ENCODE measurements at regions not wholly inside any gene's neighbourhood (a gene's known extent, or its start where the extent isn't known, plus 50 kb on each side); places are given as distances from the start of the nearest gene placed in this dataset.
"Not testable (repeated sequence)": the region's sequence is repeated elsewhere in the genome, so short reads cannot be mapped to it uniquely, and the experiment has no call there.

DNA sequence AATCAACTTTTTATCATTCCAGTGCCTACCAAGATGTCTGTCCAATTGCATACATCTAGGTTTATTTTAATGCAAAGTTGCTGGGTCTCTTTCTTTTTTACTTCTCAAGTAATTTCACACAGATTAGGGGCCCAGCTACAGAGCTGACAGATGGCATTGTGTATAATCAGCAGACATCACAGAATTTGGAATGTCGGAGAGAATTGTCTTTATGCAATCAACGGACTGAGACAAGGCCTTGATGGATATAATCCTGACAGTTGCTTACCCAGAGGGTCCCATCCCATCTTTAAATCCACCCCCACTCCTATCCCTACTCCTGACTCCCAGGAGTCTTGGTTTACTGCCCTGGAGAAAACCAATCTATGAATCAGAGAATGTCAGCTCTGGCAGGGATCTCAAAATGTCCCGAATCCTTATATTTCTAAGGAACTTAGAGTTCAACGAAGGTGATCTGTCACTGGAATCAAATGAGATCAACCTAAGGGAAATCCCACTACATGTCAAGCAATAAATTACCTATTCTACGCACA is 142.0 kb downstream of the LRATD1 start:
- H3K27me3 Mint-ChIP-seq, result no peaks in the 10 kb centered on the region

DNA sequence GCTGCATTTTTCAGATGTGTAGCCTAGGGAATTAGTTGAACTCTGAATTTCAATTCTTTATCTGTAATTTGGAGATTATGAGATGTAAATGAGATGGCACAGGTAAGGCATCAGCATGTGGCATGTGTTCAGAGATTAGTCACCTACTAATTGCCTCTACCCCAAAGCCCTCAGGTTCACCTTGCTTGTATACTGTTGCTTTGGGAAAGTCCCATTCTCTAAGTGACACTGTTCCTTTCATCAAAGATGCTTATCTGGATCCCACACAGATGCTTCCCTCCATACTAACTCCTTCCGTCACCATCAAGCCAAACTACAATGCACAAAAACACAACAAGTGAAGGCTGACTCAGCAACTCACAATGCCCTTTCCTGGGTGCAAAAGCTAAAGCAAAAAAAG is 143.7 kb downstream of the LRATD1 start:
- H3K4me1 Mint-ChIP-seq (ENCODE audit: low read depth), result no peaks in the 10 kb centered on the region
- H3K27ac Mint-ChIP-seq, result no peak overlapping the region
- no peaks in the 10 kb centered on the region for H3K36me3 Mint-ChIP-seq

More for the DNA sequence above, 142.0 kb downstream of the LRATD1 start:
- Mint-ChIP-seq H3K4me3 (no peak overlapping the region), H3K4me1 (ENCODE audit: low read depth) (no peaks in the 10 kb centered on the region), H3K9me3 (ENCODE audit: low read depth) (no peaks in the 10 kb centered on the region), H3K27ac (no peak overlapping the region), H3K36me3 (no peaks in the 10 kb centered on the region)

GRCh38 chr2:14778015-14778414 is 145.5 kb downstream of the LRATD1 start:
- Mint-ChIP-seq H3K27me3 (no peaks in the 10 kb centered on the region), H3K36me3 (no peaks in the 10 kb centered on the region), H3K4me3 (no peak overlapping the region), H3K9me3 (ENCODE audit: low read depth) (peaks cover 18% of the 10 kb centered on the region), H3K27ac (no peak overlapping the region), H3K4me1 (ENCODE audit: low read depth) (no peaks in the 10 kb centered on the region)

More for the DNA sequence above, 143.7 kb downstream of the LRATD1 start:
- Mint-ChIP-seq H3K9me3 (ENCODE audit: low read depth) (peaks cover 3% of the 10 kb centered on the region), H3K27me3 (no peaks in the 10 kb centered on the region), H3K4me3 (no peak overlapping the region)

DNA sequence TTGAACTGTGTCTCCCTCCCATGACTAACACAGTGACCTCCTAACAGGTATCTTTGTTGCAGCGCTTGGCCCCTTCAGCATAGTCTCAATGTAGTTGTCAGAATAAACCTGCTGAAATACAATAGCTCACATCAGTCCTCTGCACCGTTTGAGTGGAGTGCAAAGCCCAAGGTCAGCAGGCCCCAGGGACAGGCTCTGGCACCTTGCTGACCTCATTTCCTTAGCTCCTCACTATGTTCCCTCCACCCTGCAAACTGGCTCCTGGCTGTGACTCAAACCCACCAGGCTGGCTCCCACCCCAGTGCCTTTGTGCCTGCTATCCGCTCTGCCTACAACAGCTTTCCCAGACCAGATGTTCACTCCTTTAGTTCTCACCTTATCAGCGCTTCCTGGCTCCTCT is 146.7 kb downstream of the LRATD1 start:
- Mint-ChIP-seq H3K4me3 (no peak overlapping the region), H3K9me3 (ENCODE audit: low read depth) (peaks cover 18% of the 10 kb centered on the region), H3K4me1 (ENCODE audit: low read depth) (no peaks in the 10 kb centered on the region), H3K27me3 (no peaks in the 10 kb centered on the region), H3K27ac (no peak overlapping the region), H3K36me3 (no peaks in the 10 kb centered on the region)

DNA sequence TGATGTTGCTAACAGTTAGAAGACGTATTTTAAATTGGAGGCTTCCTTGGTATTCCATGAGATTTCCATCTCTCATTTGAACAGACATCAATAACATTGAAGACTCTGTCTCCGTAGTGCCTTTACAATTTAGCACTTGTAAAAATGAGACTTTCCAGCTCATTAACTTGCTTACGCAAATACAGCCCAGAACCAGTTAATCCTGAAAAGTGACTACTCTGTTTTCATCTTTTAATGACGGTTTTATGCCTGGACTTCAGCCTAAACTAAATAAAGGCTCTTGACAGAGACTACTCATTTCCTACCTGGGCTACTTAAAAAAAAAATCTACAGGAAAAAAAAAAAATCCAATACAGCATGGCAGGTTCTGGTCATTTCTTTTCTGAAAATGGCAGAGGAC is 148.6 kb downstream of the LRATD1 start:
- H3K4me3 Mint-ChIP-seq, result no peak overlapping the region
- H3K9me3 Mint-ChIP-seq (ENCODE audit: low read depth), result peaks cover 18% of the 10 kb centered on the region
- no peaks in the 10 kb centered on the region for H3K27me3 Mint-ChIP-seq

GRCh38 chr2:14788814-14789213 is 156.3 kb downstream of the LRATD1 start:
- H3K4me1 Mint-ChIP-seq (ENCODE audit: low read depth); H3K4me3 Mint-ChIP-seq; H3K27me3 Mint-ChIP-seq; H3K27ac Mint-ChIP-seq; H3K36me3 Mint-ChIP-seq: not testable (repeated sequence)
- H3K9me3 Mint-ChIP-seq (ENCODE audit: low read depth), result peaks cover 12% of the 10 kb centered on the region

More for the DNA sequence above, 148.6 kb downstream of the LRATD1 start:
- Mint-ChIP-seq H3K4me1 (ENCODE audit: low read depth) (no peaks in the 10 kb centered on the region), H3K27ac (no peak overlapping the region), H3K36me3 (no peaks in the 10 kb centered on the region)

- H3K36me3 Mint-ChIP-seq, result peaks cover 2% of the 10 kb centered on the region
- no peak overlapping the region for H3K4me3 Mint-ChIP-seq
- H3K4me1 Mint-ChIP-seq (ENCODE audit: low read depth), result no peaks in the 10 kb centered on the region
- H3K9me3 Mint-ChIP-seq (ENCODE audit: low read depth), result peaks cover 12% of the 10 kb centered on the region
- H3K27ac Mint-ChIP-seq, result no peak overlapping the region
- no peaks in the 10 kb centered on the region for H3K27me3 Mint-ChIP-seq
These were observed 157.6 kb downstream of the LRATD1 start for GRCh38 chr2:14790041-14790640.

GRCh38 chr2:14803994-14804393 is 171.5 kb downstream of the LRATD1 start:
- Mint-ChIP-seq H3K9me3 (ENCODE audit: low read depth) (peaks cover 3% of the 10 kb centered on the region), H3K36me3 (no peaks in the 10 kb centered on the region), H3K27me3 (peaks cover 1% of the 10 kb centered on the region), H3K4me1 (ENCODE audit: low read depth) (no peaks in the 10 kb centered on the region), H3K4me3 (no peak overlapping the region), H3K27ac (no peak overlapping the region)

- no peaks in the 10 kb centered on the region for H3K4me1 Mint-ChIP-seq (ENCODE audit: low read depth)
- peaks cover 1% of the 10 kb centered on the region for H3K27me3 Mint-ChIP-seq
- no peak overlapping the region for H3K4me3 Mint-ChIP-seq
- H3K9me3 Mint-ChIP-seq (ENCODE audit: low read depth), result peaks cover 3% of the 10 kb centered on the region
- no peak overlapping the region for H3K27ac Mint-ChIP-seq
- H3K36me3 Mint-ChIP-seq, result no peaks in the 10 kb centered on the region
These were observed 172.4 kb downstream of the LRATD1 start for GRCh38 chr2:14804902-14805301.

- Mint-ChIP-seq H3K4me3 (no peak overlapping the region), H3K36me3 (no peaks in the 10 kb centered on the region), H3K27me3 (peaks cover 1% of the 10 kb centered on the region), H3K9me3 (ENCODE audit: low read depth) (peaks cover 3% of the 10 kb centered on the region), H3K4me1 (ENCODE audit: low read depth) (no peaks in the 10 kb centered on the region), H3K27ac (no peak overlapping the region)
These were observed 174.1 kb downstream of the LRATD1 start for GRCh38 chr2:14806613-14807012.

- Mint-ChIP-seq H3K4me1 (ENCODE audit: low read depth) (no peaks in the 10 kb centered on the region), H3K4me3 (no peak overlapping the region), H3K9me3 (ENCODE audit: low read depth) (peaks cover 10% of the 10 kb centered on the region), H3K27me3 (peaks cover 2% of the 10 kb centered on the region), H3K36me3 (no peaks in the 10 kb centered on the region), H3K27ac (no peak overlapping the region)
These were observed 182.7 kb downstream of the LRATD1 start for GRCh38 chr2:14815201-14815600.

GRCh38 chr2:14816069-14817060 is 183.8 kb downstream of the LRATD1 start:
- Mint-ChIP-seq H3K4me3 (no peak overlapping the region), H3K9me3 (ENCODE audit: low read depth) (peaks cover 10% of the 10 kb centered on the region), H3K36me3 (no peaks in the 10 kb centered on the region), H3K4me1 (ENCODE audit: low read depth) (no peaks in the 10 kb centered on the region), H3K27me3 (peaks cover 2% of the 10 kb centered on the region), H3K27ac (no peak overlapping the region)

DNA sequence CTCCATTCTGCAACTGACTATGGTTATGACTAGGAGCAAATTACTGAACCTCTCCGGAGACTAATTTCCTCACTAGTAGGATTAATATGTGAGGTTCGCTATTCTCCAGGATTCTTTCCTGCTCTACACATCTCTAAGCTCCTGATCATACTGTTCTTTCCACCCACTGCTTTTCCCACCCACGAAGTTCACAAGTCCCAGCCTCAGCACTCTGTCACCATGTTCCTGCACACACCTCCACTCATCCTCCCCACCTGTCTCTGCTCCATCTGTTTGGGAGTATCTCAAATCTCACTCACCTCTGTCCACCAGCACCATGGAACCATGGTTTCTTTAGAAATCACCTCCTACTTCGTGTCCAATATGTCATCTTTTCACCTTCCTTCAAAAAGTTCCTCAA is 185.3 kb downstream of the LRATD1 start:
- Mint-ChIP-seq H3K27ac (no peak overlapping the region), H3K4me1 (ENCODE audit: low read depth) (no peaks in the 10 kb centered on the region), H3K27me3 (peaks cover 2% of the 10 kb centered on the region), H3K4me3 (no peak overlapping the region), H3K36me3 (no peaks in the 10 kb centered on the region), H3K9me3 (ENCODE audit: low read depth) (peaks cover 3% of the 10 kb centered on the region)

- Mint-ChIP-seq H3K27ac (no peak overlapping the region), H3K36me3 (no peaks in the 10 kb centered on the region), H3K27me3 (no peaks in the 10 kb centered on the region), H3K4me3 (no peak overlapping the region), H3K4me1 (ENCODE audit: low read depth) (no peaks in the 10 kb centered on the region), H3K9me3 (ENCODE audit: low read depth) (no peaks in the 10 kb centered on the region)
These were observed 194.0 kb downstream of the LRATD1 start for GRCh38 chr2:14826518-14826917.
